ENCODE measurements at regions not wholly inside any gene's neighbourhood (a gene's known extent, or its start where the extent isn't known, plus 50 kb on each side); places are given as distances from the start of the nearest gene placed in this dataset.
"Not testable (repeated sequence)": the region's sequence is repeated elsewhere in the genome, so short reads cannot be mapped to it uniquely, and the experiment has no call there.

DNA sequence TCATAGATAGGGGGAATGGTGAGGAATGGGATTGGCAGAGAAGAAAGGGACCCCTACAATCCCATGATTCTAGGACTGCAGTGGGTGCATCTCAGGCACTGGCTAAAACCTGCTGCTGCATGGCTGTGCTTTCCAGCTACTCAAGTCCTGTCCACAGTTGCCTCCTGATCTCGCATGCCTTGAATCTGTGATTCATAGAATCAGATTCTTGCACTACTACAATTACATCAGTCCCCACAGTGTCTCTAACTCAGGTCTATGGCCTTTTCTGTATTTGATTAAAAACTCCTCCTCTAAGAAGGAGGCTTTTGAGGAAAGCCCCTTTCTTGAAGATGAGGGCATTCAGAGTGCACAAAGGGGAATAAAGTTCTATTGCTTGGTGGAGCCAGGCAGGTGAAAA is 117.4 kb downstream of the LRATD1 start:
- intact Hi-C loops (cut with DNase I): no loop called here
- no peak for DNase-seq

- intact Hi-C loops (cut with DNase I): no loop called here
- no peak for DNase-seq
Observed at GRCh38 chr2:14750433-14750832, 117.9 kb downstream of the LRATD1 start.

DNA sequence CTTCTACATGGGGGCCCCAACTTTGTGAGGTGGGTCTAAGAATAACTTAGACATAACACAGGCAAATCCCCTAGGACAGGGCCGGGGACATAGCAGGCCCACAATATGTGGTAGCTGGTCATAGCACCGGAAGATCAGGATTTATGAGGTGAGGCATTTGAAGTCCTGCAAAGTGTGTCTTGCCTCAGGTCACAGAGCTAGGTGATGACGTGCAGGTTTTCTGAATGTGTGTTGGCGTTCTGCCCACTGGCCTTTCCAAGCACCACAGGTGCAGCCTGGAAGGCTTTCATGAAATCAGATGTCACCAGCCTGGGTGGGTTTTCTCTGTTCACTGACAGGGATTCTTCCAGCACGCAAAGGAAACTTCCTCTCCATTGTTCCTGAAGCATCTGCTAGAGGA is 119.1 kb downstream of the LRATD1 start:
- intact Hi-C loops (cut with DNase I): no loop called here
- DNase-seq: no peak

DNA sequence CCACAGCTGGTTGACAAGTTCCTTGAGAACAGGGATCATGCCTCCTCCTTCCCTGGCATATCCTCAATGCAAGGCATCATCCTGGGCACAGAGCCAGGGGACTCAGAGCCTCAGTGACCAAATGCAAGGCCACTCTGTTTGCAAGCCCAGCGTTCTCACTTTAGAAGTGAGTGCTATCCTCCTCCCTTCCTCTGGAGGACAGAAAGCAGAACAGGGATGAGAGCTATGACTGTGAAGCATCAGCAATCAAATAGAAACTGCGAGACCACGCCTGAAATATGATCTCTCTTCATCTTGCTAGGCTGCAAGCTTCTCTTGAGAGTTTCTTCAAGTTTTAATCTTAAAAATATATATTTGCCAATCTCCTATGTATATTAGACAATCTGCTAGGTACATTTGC is 119.8 kb downstream of the LRATD1 start:
- DNase-seq: no peak
- intact Hi-C loops (cut with DNase I): no loop called here

DNA sequence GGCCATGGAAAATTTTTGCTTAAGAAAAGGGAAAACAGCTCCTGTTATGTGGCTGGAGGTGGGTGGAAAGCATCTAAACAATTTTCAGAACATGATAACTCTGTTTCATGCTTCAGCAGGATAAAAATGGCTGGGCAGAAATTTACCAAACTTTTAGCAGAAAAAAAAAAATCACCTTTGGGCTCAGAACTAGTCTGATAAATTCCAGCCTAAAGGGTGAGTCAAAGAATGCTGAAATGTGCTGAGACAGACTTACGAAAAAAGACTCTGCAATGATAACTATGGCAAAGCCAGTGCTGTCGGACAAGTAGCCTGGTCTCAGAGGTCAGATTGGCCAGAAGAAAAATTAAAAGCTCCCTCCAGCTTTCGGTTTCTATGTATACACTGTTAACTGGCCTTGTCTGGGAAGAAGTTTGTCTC is 123.6 kb downstream of the LRATD1 start:
- no peak for DNase-seq
- intact Hi-C loops (cut with DNase I): no loop called here

- peak in 25 of 42 donors; percentile 4 to 59 (median 26) for DNase-seq
- intact Hi-C loops (cut with DNase I): no loop called here
Observed at GRCh38 chr2:14756981-14757657, 124.6 kb downstream of the LRATD1 start.

DNA sequence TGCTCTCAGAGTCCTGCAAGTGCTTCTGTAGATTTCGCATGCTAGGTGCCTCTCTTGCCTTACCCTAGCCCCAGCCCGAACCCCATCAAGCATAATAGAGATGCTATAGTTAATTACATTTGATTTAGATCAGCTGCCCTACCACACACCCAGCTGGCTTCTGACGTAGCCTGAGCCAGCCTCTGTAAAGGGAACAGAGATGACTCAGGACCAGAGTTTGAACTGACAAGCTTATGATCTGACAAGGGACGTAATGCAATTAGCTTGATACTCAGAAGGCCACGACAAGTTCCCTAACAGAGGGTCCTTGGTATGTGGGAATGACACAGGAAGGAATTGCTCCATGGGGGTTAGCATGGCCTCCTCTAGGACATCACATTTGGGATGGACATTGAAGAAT is 126.6 kb downstream of the LRATD1 start:
- DNase-seq: no peak
- intact Hi-C loops (cut with DNase I): no loop called here

DNA sequence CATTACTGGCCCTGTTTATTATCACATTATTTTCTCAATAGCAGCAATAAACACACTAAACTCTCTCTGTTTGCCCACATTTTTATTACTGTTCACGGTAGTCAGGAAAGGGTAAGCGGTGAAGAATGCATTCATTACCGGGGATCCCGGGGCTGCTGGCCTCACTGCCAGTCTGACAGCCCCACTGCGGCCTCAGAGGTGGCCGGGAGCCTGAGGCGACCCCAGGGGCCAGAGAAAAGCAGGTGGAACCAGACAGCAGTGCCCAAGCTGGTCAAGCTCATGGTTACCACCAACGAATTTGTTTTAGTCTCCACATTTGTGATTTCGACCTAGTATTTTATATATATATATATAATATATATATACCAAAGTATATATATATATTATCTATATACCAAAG is 127.7 kb downstream of the LRATD1 start:
- intact Hi-C loops (cut with DNase I): no loop called here
- DNase-seq: no peak

GRCh38 chr2:14761118-14761517 is 128.6 kb downstream of the LRATD1 start:
- intact Hi-C loops (cut with DNase I): no loop called here
- DNase-seq: peak in 40 of 42 donors; percentile 12 to 85 (median 46)

- intact Hi-C loops (cut with DNase I): no loop called here
- no peak for DNase-seq
Observed at GRCh38 chr2:14773696-14774095, 141.2 kb downstream of the LRATD1 start.

GRCh38 chr2:14774436-14774968 is 142.0 kb downstream of the LRATD1 start:
- DNase-seq: no peak
- intact Hi-C loops (cut with DNase I): no loop called here

DNA sequence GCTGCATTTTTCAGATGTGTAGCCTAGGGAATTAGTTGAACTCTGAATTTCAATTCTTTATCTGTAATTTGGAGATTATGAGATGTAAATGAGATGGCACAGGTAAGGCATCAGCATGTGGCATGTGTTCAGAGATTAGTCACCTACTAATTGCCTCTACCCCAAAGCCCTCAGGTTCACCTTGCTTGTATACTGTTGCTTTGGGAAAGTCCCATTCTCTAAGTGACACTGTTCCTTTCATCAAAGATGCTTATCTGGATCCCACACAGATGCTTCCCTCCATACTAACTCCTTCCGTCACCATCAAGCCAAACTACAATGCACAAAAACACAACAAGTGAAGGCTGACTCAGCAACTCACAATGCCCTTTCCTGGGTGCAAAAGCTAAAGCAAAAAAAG is 143.7 kb downstream of the LRATD1 start:
- intact Hi-C loops (cut with DNase I): no loop called here
- no peak for DNase-seq

DNA sequence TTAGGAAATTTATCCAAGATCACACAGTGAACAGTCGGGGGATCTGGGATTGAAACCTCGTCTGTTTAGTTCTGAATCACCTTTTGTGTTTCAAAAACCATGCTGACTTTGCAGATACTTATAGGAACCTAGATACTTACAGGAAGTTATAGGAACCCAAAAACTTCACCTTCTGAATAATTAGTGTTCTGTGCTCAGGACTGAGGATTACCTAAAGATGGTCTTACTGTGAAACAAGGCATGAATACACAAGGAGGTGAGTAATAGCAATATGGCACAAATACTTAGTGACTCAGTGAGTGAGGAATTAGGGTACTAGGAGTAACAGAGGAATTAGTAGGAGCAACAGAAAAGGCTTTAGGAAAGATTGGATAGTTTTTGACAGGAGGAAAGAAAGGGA is 145.5 kb downstream of the LRATD1 start:
- DNase-seq: no peak
- intact Hi-C loops (cut with DNase I): no loop called here

DNA sequence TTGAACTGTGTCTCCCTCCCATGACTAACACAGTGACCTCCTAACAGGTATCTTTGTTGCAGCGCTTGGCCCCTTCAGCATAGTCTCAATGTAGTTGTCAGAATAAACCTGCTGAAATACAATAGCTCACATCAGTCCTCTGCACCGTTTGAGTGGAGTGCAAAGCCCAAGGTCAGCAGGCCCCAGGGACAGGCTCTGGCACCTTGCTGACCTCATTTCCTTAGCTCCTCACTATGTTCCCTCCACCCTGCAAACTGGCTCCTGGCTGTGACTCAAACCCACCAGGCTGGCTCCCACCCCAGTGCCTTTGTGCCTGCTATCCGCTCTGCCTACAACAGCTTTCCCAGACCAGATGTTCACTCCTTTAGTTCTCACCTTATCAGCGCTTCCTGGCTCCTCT is 146.7 kb downstream of the LRATD1 start:
- intact Hi-C loops (cut with DNase I): no loop called here
- DNase-seq: no peak

DNA sequence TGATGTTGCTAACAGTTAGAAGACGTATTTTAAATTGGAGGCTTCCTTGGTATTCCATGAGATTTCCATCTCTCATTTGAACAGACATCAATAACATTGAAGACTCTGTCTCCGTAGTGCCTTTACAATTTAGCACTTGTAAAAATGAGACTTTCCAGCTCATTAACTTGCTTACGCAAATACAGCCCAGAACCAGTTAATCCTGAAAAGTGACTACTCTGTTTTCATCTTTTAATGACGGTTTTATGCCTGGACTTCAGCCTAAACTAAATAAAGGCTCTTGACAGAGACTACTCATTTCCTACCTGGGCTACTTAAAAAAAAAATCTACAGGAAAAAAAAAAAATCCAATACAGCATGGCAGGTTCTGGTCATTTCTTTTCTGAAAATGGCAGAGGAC is 148.6 kb downstream of the LRATD1 start:
- intact Hi-C loops (cut with DNase I): no loop called here
- DNase-seq: no peak

- intact Hi-C loops (cut with DNase I): not testable (repeated sequence)
Observed at GRCh38 chr2:14788814-14789213, 156.3 kb downstream of the LRATD1 start.

DNA sequence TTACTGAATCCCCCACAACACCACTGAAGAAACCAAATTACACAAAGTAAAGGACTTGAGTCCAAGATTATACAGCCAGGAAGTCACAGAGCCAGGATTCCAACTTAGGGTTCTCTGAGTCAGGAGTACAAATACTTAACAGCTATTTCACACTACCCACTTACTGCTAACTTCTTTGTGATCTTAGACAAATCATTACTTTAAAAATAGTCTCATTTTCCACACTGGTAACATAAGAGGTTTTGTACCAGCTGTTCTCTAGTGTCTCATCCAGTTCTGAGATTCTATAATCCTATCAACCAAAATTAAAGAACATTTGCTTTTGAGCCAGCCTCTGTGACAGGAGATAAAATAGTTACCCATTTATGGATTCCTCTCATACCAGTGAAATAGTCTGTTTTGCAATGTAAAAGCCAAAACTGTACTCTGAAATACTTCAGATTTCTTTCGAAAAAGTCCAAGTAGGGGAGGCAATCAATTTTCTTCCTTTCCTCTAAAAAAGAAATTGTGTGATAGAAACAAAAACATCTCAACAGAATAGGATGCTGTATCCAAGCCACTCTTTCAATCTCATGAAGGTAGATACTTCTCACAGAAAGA is 157.6 kb downstream of the LRATD1 start:
- DNase-seq: peak in 1 of 42 donors; percentile 11
- intact Hi-C loops (cut with DNase I): no loop called here

More at GRCh38 chr2:14788814-14789213, 156.3 kb downstream of the LRATD1 start:
- DNase-seq: not testable (repeated sequence)

DNA sequence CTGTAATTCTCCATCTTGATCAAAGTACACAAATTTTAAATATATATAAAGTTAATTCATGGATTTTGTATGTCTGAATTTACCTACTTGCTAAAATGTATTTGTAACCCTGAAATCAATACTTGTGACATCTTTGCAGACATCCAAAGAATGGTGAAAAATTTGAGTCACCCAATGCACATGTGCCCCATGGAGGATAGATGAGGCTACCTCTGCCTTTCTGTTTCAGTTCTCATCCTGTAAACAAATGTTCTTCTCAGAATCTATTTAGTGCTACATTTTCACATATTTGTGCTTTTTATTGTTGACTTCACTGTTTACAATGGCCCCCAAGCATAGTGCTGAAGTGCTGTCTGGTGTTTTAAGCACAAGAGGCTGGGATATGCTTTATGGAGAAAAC is 171.5 kb downstream of the LRATD1 start:
- no peak for DNase-seq
- intact Hi-C loops (cut with DNase I): no loop called here

- DNase-seq: peak in 4 of 42 donors; percentile 5 to 47 (median 14)
Observed at GRCh38 chr2:14804902-14805301, 172.4 kb downstream of the LRATD1 start.

GRCh38 chr2:14806613-14807012 is 174.1 kb downstream of the LRATD1 start:
- intact Hi-C loops (cut with DNase I): no loop called here
- no peak for DNase-seq

More at GRCh38 chr2:14804902-14805301, 172.4 kb downstream of the LRATD1 start:
- intact Hi-C loops (cut with DNase I): no loop called here

- intact Hi-C loops (cut with DNase I): no loop called here
Observed at GRCh38 chr2:14815201-14815600, 182.7 kb downstream of the LRATD1 start.

More at GRCh38 chr2:14815201-14815600, 182.7 kb downstream of the LRATD1 start:
- DNase-seq: no peak

Data from head of caudate nucleus (tissue), 42 donors.